ENCODE measurements at regions not wholly inside any gene's neighbourhood (a gene's known extent, or its start where the extent isn't known, plus 50 kb on each side); places are given as distances from the start of the nearest gene placed in this dataset.

DNA sequence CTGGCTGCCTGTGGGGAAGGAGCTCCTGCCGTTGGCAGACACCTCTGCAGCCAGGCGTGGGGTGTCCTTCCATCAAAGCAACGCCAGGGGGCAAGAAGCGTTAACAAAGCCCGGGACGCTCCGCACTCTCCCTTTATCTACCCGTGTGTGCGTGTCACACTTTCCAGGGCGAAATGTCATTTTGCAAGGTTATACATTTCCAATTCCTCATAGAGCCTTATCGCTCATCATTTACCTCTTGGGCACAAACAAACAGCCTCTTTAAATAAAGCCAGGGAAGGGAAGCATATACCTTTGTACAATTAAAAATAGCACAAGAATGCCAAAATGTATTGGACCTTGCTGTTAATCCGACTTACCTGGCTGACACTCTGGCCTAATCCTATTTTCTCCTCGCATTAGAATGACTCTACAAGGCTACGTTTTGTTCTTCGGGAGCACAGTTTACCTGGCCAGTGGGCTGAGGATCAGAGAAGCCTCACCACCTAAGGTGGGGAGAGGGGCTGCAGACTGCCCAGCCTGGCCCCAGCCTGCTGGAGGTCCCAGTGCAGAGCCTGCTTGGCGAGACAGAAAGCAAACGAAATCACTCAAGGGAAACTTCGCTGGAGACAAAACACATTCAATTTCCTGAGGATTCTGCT lies 77.6 kb upstream of the EN2 start (continued):
- TF ChIP-seq, protein P1, sequence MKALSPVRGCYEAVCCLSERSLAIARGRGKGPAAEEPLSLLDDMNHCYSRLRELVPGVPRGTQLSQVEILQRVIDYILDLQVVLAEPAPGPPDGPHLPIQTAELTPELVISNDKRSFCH (CRISPR knock-in tag; IDR thresholded peaks at IDR 0.05), result no peak
- TF ChIP-seq, protein P1 (tag; IDR thresholded peaks at IDR 0.05), result 0 out of 2 replicates have a peak, but pooled peaks have one; percentile 25
- TF ChIP-seq NR2C1 (IDR thresholded peaks at IDR 0.05) (no peak), NR2C1 (tag; IDR thresholded peaks at IDR 0.05) (no peak), RAD51 (IDR thresholded peaks at IDR 0.05; ENCODE audit: borderline replicate concordance, low read depth) (no peak), RAD21 (CRISPR knock-in tag; conservative IDR thresholded peaks at IDR 0.05 in 1 of 2, IDR thresholded peaks at IDR 0.05 in 1 of 2) (peak; percentile 55 to 88), ZBTB34 (CRISPR knock-in tag; IDR thresholded peaks at IDR 0.05) (no peak), AFF1 (IDR thresholded peaks at IDR 0.05; ENCODE audit: low read depth in 1 of 2, partially characterized antibody in 2 of 2) (no peak), DPF2 (IDR thresholded peaks at IDR 0.05) (no peak)
- TF ChIP-seq, protein P2, sequence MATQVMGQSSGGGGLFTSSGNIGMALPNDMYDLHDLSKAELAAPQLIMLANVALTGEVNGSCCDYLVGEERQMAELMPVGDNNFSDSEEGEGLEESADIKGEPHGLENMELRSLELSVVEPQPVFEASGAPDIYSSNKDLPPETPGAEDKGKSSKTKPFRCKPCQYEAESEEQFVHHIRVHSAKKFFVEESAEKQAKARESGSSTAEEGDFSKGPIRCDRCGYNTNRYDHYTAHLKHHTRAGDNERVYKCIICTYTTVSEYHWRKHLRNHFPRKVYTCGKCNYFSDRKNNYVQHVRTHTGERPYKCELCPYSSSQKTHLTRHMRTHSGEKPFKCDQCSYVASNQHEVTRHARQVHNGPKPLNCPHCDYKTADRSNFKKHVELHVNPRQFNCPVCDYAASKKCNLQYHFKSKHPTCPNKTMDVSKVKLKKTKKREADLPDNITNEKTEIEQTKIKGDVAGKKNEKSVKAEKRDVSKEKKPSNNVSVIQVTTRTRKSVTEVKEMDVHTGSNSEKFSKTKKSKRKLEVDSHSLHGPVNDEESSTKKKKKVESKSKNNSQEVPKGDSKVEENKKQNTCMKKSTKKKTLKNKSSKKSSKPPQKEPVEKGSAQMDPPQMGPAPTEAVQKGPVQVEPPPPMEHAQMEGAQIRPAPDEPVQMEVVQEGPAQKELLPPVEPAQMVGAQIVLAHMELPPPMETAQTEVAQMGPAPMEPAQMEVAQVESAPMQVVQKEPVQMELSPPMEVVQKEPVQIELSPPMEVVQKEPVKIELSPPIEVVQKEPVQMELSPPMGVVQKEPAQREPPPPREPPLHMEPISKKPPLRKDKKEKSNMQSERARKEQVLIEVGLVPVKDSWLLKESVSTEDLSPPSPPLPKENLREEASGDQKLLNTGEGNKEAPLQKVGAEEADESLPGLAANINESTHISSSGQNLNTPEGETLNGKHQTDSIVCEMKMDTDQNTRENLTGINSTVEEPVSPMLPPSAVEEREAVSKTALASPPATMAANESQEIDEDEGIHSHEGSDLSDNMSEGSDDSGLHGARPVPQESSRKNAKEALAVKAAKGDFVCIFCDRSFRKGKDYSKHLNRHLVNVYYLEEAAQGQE (IDR thresholded peaks at IDR 0.05; ENCODE audit: borderline replicate concordance), result peak; percentile 76
- TF ChIP-seq, protein P2 (CRISPR knock-in tag; IDR thresholded peaks at IDR 0.05; ENCODE audit: low read depth), result no peak
- TF ChIP-seq, protein P3, sequence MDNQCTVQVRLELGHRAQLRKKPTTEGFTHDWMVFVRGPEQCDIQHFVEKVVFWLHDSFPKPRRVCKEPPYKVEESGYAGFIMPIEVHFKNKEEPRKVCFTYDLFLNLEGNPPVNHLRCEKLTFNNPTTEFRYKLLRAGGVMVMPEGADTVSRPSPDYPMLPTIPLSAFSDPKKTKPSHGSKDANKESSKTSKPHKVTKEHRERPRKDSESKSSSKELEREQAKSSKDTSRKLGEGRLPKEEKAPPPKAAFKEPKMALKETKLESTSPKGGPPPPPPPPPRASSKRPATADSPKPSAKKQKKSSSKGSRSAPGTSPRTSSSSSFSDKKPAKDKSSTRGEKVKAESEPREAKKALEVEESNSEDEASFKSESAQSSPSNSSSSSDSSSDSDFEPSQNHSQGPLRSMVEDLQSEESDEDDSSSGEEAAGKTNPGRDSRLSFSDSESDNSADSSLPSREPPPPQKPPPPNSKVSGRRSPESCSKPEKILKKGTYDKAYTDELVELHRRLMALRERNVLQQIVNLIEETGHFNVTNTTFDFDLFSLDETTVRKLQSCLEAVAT (IDR thresholded peaks at IDR 0.05), result no peak

Measured in K562 (cell line).